LNCaP clone FGC (cell line): ENCODE measurements at regions not wholly inside any gene's neighbourhood (a gene's known extent, or its start where the extent isn't known, plus 50 kb on each side); places are given as distances from the start of the nearest gene placed in this dataset.
A peak's percentile ranks its signal among the peaks of the same experiment; 100 is the strongest.

Source experiments
- DNase-seq: peaks from one replicate; pipeline ENCODE4 v3.0.0-alpha.2; 2011; ENCODE audit warnings: low read depth
- H3K4me3 ChIP-seq: 2 replicates; pipeline ENCODE4 v1.5.1; 2011; ENCODE audit warnings: mild to moderate bottlenecking, low read depth, low read length, control low read depth
- TF ChIP-seq, protein P1 (sequence below): IDR thresholded peaks from 2 replicates; pipeline ENCODE4 v1.5.1; 2012; ENCODE audit warnings: mild to moderate bottlenecking; ENCODE audit not compliant: control insufficient read depth, insufficient read depth; ENCODE audit errors: extremely low read depth

- TF ChIP-seq, protein P1, sequence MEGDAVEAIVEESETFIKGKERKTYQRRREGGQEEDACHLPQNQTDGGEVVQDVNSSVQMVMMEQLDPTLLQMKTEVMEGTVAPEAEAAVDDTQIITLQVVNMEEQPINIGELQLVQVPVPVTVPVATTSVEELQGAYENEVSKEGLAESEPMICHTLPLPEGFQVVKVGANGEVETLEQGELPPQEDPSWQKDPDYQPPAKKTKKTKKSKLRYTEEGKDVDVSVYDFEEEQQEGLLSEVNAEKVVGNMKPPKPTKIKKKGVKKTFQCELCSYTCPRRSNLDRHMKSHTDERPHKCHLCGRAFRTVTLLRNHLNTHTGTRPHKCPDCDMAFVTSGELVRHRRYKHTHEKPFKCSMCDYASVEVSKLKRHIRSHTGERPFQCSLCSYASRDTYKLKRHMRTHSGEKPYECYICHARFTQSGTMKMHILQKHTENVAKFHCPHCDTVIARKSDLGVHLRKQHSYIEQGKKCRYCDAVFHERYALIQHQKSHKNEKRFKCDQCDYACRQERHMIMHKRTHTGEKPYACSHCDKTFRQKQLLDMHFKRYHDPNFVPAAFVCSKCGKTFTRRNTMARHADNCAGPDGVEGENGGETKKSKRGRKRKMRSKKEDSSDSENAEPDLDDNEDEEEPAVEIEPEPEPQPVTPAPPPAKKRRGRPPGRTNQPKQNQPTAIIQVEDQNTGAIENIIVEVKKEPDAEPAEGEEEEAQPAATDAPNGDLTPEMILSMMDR: peak; percentile 20; the same call in 1 of the 2 replicates
- H3K4me3 ChIP-seq: no peak overlapping the region
- DNase-seq: peak; percentile 3
These were observed 64.6 kb upstream of the CRHR1 start for GRCh38 chr17:45719335-45720071.

GRCh38 chr17:45720386-45720785 is 63.7 kb upstream of the CRHR1 start:
- TF ChIP-seq, protein P1: no peak
- H3K4me3 ChIP-seq: no peak overlapping the region
- DNase-seq: no peak

- no peak overlapping the region for H3K4me3 ChIP-seq
- TF ChIP-seq, protein P1: peak; percentile 68
- DNase-seq: peak; percentile 6
These were observed 62.0 kb upstream of the CRHR1 start for GRCh38 chr17:45722161-45722560.

- TF ChIP-seq, protein P1: no peak
- H3K4me3 ChIP-seq: no peak overlapping the region
- no peak for DNase-seq
These were observed 54.7 kb upstream of the CRHR1 start for GRCh38 chr17:45729294-45729907.

DNA sequence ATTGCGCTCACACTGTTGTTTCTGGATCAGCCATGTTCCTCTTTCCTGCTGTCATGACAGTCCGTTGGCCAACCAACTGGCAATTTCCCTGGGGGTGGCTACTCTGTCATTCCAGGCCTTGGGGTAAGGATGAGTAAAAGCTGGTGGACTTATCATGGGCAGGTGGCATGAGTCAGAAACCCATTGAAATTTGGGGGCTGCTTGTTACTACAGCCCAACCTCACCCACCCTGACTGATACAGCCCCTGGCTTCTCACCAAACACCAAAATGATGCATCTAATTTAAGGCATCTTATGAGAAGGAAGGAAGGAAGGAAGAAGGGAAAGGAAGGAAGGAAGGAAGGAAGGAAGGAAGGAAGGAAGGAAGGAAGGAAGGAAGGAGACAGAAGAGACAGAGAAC is 53.9 kb upstream of the CRHR1 start:
- no peak for DNase-seq
- TF ChIP-seq, protein P1: no peak
- H3K4me3 ChIP-seq: no peak overlapping the region

DNA sequence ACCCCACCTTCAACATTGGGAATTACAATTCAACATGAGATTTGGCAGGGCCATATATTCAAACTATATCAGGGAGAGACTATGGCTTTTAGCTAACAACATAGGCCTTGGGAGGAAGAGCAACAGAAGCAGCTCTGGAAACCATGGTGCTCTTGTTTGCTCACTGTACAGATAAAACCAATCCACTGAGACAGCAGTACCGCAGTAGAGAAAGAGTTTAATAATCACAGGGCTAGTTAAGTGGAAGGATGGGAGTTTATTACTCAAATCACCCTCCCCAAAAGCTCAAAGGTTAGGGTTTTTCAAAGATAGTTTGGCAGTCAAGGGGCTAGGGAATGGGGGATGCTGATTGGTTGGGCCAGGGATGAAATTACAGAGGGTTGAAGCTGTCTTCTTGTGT is 52.7 kb upstream of the CRHR1 start:
- no peak for DNase-seq
- TF ChIP-seq, protein P1: no peak
- no peak overlapping the region for H3K4me3 ChIP-seq

GRCh38 chr17:45732926-45733505 is 51.1 kb upstream of the CRHR1 start:
- H3K4me3 ChIP-seq: no peak overlapping the region
- TF ChIP-seq, protein P1: no peak
- no peak for DNase-seq
